ENCODE measurements at regions not wholly inside any gene's neighbourhood (a gene's known extent, or its start where the extent isn't known, plus 50 kb on each side); places are given as distances from the start of the nearest gene placed in this dataset.

DNA sequence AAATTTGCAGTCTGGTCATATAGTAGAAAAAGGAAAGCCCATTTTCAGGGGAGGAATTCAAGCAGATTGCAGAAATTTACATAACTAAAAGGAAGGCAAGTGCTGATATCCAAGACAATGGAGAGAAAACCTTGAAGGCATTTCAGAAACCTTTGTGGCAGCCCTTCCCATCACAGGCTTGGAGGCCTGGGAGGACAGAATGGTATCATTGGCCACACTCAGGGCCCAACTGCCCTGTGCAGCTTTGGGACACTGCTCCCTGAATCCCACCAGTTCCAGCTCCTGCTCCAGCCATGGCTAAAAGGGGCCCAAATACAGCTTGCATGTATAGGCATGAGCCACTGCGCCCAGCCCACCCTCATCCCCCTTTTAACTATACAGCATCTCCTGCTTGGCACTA lies 81.1 kb upstream of the NYAP2 start:
- Histone ChIP-seq H3K4me1 (no peaks in the 10 kb centered on the region), H3K36me3 (no peaks in the 10 kb centered on the region), H3K27ac (no peak overlapping the region), H3K27me3 (no peaks in the 10 kb centered on the region), H3K9me3 (peaks cover 0 to 14% of the 10 kb centered on the region in 2 donors), H3K4me3 (no peak overlapping the region)
- no peak for DNase-seq (ENCODE audit: low spot score)
- TF ChIP-seq, protein P1, sequence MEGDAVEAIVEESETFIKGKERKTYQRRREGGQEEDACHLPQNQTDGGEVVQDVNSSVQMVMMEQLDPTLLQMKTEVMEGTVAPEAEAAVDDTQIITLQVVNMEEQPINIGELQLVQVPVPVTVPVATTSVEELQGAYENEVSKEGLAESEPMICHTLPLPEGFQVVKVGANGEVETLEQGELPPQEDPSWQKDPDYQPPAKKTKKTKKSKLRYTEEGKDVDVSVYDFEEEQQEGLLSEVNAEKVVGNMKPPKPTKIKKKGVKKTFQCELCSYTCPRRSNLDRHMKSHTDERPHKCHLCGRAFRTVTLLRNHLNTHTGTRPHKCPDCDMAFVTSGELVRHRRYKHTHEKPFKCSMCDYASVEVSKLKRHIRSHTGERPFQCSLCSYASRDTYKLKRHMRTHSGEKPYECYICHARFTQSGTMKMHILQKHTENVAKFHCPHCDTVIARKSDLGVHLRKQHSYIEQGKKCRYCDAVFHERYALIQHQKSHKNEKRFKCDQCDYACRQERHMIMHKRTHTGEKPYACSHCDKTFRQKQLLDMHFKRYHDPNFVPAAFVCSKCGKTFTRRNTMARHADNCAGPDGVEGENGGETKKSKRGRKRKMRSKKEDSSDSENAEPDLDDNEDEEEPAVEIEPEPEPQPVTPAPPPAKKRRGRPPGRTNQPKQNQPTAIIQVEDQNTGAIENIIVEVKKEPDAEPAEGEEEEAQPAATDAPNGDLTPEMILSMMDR (IDR thresholded peaks at IDR 0.05), result no peak

DNA sequence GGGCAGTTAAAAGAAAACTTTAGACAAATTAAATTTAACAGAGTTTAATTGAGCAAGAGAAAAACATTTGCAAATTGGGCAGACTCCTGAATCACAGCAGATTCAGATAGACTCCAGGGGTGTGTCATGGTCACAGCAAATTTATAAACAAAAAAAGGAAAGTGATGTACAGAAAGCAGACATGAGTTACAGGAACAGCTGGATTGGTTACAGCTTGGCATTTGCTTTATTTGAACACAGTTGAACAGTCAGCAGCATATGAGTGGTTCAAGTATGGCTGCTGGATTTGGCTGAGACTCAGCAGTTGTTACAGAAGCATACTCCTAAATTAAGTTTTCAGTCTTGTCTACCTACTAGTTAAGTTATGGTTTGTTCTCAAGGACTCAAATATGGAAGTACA lies 82.3 kb upstream of the NYAP2 start:
- Histone ChIP-seq H3K4me3 (no peak overlapping the region), H3K27me3 (no peaks in the 10 kb centered on the region), H3K27ac (no peak overlapping the region), H3K36me3 (no peaks in the 10 kb centered on the region), H3K4me1 (no peaks in the 10 kb centered on the region), H3K9me3 (peaks cover 0 to 14% of the 10 kb centered on the region in 2 donors)
- DNase-seq (ENCODE audit: low spot score), result no peak
- TF ChIP-seq, protein P1 (IDR thresholded peaks at IDR 0.05), result no peak

DNA sequence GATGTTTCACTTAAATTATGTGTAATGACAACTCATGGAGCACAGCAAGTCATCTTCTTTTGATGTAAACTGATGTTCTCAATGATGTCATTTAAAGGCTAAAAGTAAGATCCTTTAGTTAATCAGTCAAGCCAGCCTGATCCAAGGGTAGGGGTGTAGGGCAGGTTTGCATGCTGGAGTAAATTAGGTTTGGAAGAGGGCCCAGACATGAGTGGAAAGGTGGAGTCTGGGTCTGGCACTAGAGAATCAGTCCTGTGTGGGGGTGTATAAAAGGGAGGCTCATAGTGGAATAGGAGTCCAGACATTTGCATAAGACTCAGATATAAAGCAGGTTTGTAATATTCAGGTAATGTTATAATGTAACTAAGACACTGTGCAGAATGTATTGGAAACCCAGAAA lies 88.8 kb upstream of the NYAP2 start:
- TF ChIP-seq, protein P1 (IDR thresholded peaks at IDR 0.05), result no peak
- no peaks in the 10 kb centered on the region for H3K9me3 ChIP-seq
- H3K27me3 ChIP-seq, result no peaks in the 10 kb centered on the region
- no peaks in the 10 kb centered on the region for H3K36me3 ChIP-seq
- no peak overlapping the region for H3K27ac ChIP-seq
- no peak for DNase-seq (ENCODE audit: low spot score)
- no peak overlapping the region for H3K4me3 ChIP-seq
- no peaks in the 10 kb centered on the region for H3K4me1 ChIP-seq

DNA sequence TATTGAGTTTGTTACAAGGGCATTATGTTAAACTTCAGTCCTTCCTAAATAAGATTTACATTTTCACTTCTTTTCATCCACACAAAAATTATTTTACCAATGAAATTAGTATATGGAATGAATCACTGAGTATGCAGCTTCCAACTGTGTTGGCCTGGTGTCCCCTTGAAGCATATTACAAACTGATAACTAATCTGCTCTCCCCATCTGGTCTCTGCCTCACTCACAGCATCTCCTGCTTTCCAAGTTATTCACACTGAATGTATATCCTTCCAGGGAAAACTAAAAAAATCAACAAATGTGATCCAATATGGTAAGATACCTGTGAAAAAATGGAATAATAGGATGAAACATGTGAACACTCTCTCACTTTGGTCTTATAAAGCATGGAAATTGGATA lies 90.0 kb upstream of the NYAP2 start:
- no peak overlapping the region for H3K4me3 ChIP-seq
- no peak overlapping the region for H3K27ac ChIP-seq
- H3K27me3 ChIP-seq, result no peaks in the 10 kb centered on the region
- DNase-seq (ENCODE audit: low spot score), result no peak
- TF ChIP-seq, protein P1 (IDR thresholded peaks at IDR 0.05), result no peak
- H3K36me3 ChIP-seq, result no peaks in the 10 kb centered on the region
- H3K4me1 ChIP-seq, result no peaks in the 10 kb centered on the region
- H3K9me3 ChIP-seq, result no peaks in the 10 kb centered on the region

DNA sequence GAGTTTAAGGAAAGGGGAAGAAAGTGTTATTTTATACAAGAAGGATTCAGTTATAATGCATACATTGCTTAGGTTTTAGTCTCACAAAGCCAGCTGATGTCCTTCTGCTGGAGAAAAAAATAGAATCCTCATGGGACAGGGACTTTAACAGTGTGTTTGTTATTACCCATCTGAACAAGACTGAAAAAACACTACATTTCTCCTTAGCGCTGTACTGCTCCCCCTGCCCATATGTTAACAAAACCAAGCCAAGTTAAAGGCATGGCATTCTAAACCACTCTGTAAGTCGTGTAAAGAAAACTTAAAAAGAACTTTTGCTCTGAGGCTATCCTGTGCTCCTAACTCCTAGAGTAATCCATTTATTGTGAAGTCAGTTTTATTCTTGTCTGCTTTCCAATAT lies 102.6 kb upstream of the NYAP2 start:
- Histone ChIP-seq H3K9me3 (no peaks in the 10 kb centered on the region), H3K27ac (no peak overlapping the region), H3K4me3 (no peak overlapping the region), H3K27me3 (no peaks in the 10 kb centered on the region), H3K36me3 (no peaks in the 10 kb centered on the region), H3K4me1 (no peaks in the 10 kb centered on the region)
- DNase-seq (ENCODE audit: low spot score), result no peak
- TF ChIP-seq, protein P1 (IDR thresholded peaks at IDR 0.05), result no peak

DNA sequence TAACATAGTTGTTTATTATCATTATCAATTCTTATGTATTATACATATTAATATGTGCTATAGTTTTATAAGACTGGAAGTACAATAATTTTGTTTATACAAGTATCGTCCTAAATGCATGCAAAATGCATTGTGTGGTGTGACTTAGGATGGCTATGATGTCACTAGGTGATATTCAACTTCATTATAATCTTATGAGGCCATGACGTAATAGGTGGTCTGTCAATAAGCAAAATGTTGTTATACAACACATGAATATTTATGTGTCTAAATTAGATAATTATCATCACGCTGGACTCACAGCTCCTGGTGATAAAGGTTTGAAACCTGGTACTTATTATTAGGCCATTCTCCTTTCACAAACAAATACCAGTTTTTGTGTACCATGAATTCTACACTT lies 104.4 kb upstream of the NYAP2 start:
- Histone ChIP-seq H3K27me3 (no peaks in the 10 kb centered on the region), H3K4me1 (no peaks in the 10 kb centered on the region), H3K4me3 (no peak overlapping the region), H3K9me3 (no peaks in the 10 kb centered on the region), H3K27ac (no peak overlapping the region), H3K36me3 (no peaks in the 10 kb centered on the region)
- TF ChIP-seq, protein P1 (IDR thresholded peaks at IDR 0.05), result no peak
- no peak for DNase-seq (ENCODE audit: low spot score)

Measured in right atrium auricular region (tissue), 2 donors.